ENCODE measurements at regions not wholly inside any gene's neighbourhood (a gene's known extent, or its start where the extent isn't known, plus 50 kb on each side); places are given as distances from the start of the nearest gene placed in this dataset.

DNA sequence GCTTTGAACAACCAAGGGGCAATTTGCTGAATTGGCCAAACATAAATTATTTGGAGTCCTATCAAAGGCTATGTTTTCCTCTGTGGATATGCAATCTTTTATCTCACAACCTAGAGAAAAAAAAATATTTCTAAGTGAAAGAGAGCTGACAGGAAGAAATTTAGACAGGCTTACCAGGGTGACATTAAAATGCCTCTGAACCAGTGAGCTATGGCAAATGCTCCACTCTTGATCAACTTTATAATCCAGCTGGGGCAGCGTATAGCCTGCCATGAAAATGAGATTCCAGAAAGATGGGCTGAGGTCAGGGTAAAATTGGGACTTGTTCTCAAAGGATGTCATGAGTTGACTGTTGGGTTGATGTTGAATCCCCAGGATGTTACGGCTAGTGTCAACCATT, 399.3 kb upstream of the TRPC7 start:
- Histone ChIP-seq H3K27me3 (replicated peaks; ENCODE audit: insufficient read depth) (no peaks in the 10 kb centered on the region), H3K27ac (no peak overlapping the region), H3K4me3 (no peak overlapping the region), H3K36me3 (no peaks in the 10 kb centered on the region), H3K4me1 (replicated peaks) (no peaks in the 10 kb centered on the region), H3K9me3 (no peaks in the 10 kb centered on the region)
- intact Hi-C loops (cut with DNase I) = no loop called here
- no peak for DNase-seq (ENCODE audit: low spot score)
- 100% methylated on average over 2 of the region's 2 CpGs for WGBS
- TF ChIP-seq POLR2AphosphoS5 (IDR thresholded peaks at IDR 0.05) (no peak), POLR2A (IDR thresholded peaks at IDR 0.05) (no peak), CTCF (IDR thresholded peaks at IDR 0.05) (no peak)

DNA sequence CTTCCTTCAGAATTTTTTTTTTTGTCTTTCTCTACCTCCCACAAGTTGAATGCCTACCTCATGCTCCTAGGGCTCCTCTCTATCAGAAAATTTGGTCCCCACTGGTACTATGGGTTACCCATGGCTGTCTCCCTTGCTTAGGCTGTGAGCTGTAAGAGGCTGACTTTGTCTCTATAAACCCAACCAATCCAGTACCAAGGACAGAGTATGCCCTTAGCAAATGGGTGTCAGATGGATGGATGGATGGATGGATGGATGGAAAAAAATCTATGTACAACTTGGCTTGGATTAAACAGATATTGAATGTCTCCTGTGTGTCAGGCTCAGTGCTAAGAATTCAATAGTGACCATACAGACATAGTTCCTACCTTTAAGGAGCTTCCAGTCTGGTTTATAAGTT, 398.2 kb upstream of the TRPC7 start:
- H3K27ac ChIP-seq = no peak overlapping the region
- no peaks in the 10 kb centered on the region for H3K36me3 ChIP-seq
- no peak overlapping the region for H3K4me3 ChIP-seq
- H3K4me1 ChIP-seq (replicated peaks) = no peaks in the 10 kb centered on the region
- H3K9me3 ChIP-seq = no peaks in the 10 kb centered on the region
- no peak for DNase-seq (ENCODE audit: low spot score)
- TF ChIP-seq POLR2A (IDR thresholded peaks at IDR 0.05) (no peak), POLR2AphosphoS5 (IDR thresholded peaks at IDR 0.05) (no peak), CTCF (IDR thresholded peaks at IDR 0.05) (no peak)
- intact Hi-C loops (cut with DNase I) = no loop called here
- H3K27me3 ChIP-seq (replicated peaks; ENCODE audit: insufficient read depth) = no peaks in the 10 kb centered on the region

DNA sequence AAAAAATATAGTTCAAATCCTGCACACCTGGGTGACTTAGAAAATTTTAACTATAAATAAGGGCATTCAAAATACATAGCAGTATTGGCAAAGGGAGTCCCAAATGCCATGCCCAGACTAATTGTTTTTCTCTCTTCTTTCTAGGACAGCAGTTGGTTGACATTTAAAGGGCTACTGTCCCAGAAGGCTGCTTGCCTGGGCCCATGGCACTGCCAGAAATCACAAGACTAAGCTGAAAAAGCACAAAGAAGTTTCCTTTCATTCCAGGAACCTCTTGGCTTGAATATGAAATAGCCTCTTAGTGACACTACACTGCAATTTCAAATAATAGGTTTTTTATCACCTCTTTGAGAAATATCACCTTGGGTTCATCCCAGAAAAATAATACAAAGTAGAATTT, 388.9 kb upstream of the TRPC7 start:
- TF ChIP-seq CTCF (IDR thresholded peaks at IDR 0.05) (no peak), POLR2A (IDR thresholded peaks at IDR 0.05) (no peak), POLR2AphosphoS5 (IDR thresholded peaks at IDR 0.05) (no peak)
- H3K36me3 ChIP-seq = no peaks in the 10 kb centered on the region
- no peaks in the 10 kb centered on the region for H3K4me1 ChIP-seq (replicated peaks)
- no peaks in the 10 kb centered on the region for H3K9me3 ChIP-seq
- DNase-seq (ENCODE audit: low spot score) = no peak
- no peak overlapping the region for H3K4me3 ChIP-seq
- no peaks in the 10 kb centered on the region for H3K27me3 ChIP-seq (replicated peaks; ENCODE audit: insufficient read depth)
- intact Hi-C loops (cut with DNase I) = no loop called here
- H3K27ac ChIP-seq = no peak overlapping the region

DNA sequence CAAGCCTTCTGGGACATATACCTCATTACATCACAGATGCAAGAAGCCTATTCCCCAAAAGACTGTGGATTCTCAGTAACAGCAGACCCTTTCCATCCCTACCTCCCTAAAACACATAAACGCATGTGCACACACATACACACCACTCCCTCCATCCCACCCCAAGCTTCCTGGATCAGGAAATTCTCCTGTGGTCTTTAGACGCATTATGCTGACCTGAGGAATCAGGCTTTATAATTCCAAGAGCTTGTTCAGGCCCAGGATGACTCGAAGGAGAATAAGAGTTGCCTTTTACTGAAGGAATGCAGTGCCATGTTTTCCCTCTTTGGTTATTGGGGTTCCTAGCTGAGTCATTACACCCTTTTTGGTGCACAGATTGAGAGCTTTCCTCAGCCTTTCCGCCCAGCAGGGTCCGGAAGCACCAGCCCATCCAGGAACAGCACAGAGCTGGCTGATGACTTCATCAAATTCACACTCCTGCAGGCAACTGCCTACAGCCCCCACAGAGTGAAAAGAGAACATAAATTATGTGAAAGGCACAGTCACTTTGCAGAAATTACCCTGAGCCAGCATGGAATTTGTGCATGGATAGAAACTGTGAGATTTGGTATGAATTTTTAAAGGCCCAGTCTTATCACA, 385.0 kb upstream of the TRPC7 start:
- intact Hi-C loops (cut with DNase I) = no loop called here
- H3K4me3 ChIP-seq = no peak overlapping the region
- 80% methylated on average over 5 of the region's 5 CpGs for WGBS
- no peak for DNase-seq (ENCODE audit: low spot score)
- TF ChIP-seq POLR2A (IDR thresholded peaks at IDR 0.05) = no peak
- no peak for TF ChIP-seq POLR2AphosphoS5 (IDR thresholded peaks at IDR 0.05)
- no peak for TF ChIP-seq CTCF (IDR thresholded peaks at IDR 0.05)
- H3K36me3 ChIP-seq = no peaks in the 10 kb centered on the region
- H3K27me3 ChIP-seq (replicated peaks; ENCODE audit: insufficient read depth) = no peaks in the 10 kb centered on the region
- H3K27ac ChIP-seq = no peak overlapping the region
- H3K4me1 ChIP-seq (replicated peaks) = no peaks in the 10 kb centered on the region
- H3K9me3 ChIP-seq = no peaks in the 10 kb centered on the region

DNA sequence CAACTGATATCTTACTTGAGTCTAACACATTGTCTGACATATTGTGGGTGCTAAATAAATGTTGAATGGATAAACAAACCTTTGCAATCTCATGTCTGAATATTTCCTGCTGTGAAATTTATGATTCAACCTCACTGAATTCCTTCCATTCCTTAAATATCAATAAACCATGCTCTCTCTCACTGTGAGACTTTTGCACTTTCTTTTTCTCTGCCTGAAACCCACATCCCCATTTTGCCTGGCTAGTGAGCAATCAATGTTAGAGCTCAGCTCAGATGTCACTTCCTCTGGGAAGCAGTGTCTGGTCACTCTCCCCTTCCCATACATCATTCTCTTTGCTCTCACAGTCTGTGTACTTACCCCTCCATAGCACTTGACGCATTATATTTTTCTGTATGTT, 383.7 kb upstream of the TRPC7 start:
- Histone ChIP-seq H3K36me3 (no peaks in the 10 kb centered on the region), H3K27me3 (replicated peaks; ENCODE audit: insufficient read depth) (no peaks in the 10 kb centered on the region), H3K4me1 (replicated peaks) (no peaks in the 10 kb centered on the region), H3K9me3 (no peaks in the 10 kb centered on the region), H3K27ac (no peak overlapping the region), H3K4me3 (no peak overlapping the region)
- WGBS = 100% methylated on average over 1 of the region's 1 CpG
- intact Hi-C loops (cut with DNase I) = no loop called here
- TF ChIP-seq CTCF (IDR thresholded peaks at IDR 0.05) (no peak), POLR2A (IDR thresholded peaks at IDR 0.05) (no peak), POLR2AphosphoS5 (IDR thresholded peaks at IDR 0.05) (no peak)
- no peak for DNase-seq (ENCODE audit: low spot score)

Data from prostate gland (tissue), 2 donors.